Ishikawa (cell line): ENCODE measurements at regions not wholly inside any gene's neighbourhood (a gene's known extent, or its start where the extent isn't known, plus 50 kb on each side); places are given as distances from the start of the nearest gene placed in this dataset.

Source experiments
- CEBPB ChIP-seq: IDR thresholded peaks from 2 replicates; pipeline ENCODE4 v1.6.1; 2012
- CREB1 ChIP-seq: IDR thresholded peaks from 2 replicates; pipeline ENCODE4 v1.6.1; 2012; ENCODE audit warnings: low read depth
- EGR1 ChIP-seq: IDR thresholded peaks from 2 replicates; pipeline ENCODE4 v1.6.1; 2012
- EP300 ChIP-seq: IDR thresholded peaks from 2 replicates; pipeline ENCODE4 v1.6.1; 2012; ENCODE audit warnings: borderline replicate concordance
- FOXM1 ChIP-seq: IDR thresholded peaks from 2 replicates; pipeline ENCODE4 v1.6.1; 2012; ENCODE audit warnings: low read depth, borderline replicate concordance
- MAX ChIP-seq: IDR thresholded peaks from 2 replicates; pipeline ENCODE4 v1.6.1; 2012
- NFIC ChIP-seq: IDR thresholded peaks from 2 replicates; pipeline ENCODE4 v1.6.1; 2012
- RAD21 ChIP-seq: IDR thresholded peaks from 2 replicates; pipeline ENCODE4 v1.6.1; 2012; ENCODE audit warnings: low read depth
- TAF1 ChIP-seq: IDR thresholded peaks from 2 replicates; pipeline ENCODE4 v1.6.1; 2012; ENCODE audit warnings: low read depth, mild to moderate bottlenecking
- TCF12 ChIP-seq: IDR thresholded peaks from 2 replicates; pipeline ENCODE4 v1.6.1; 2012; ENCODE audit warnings: low read depth
- TEAD4 ChIP-seq: IDR thresholded peaks from 2 replicates; pipeline ENCODE4 v1.6.1; 2012
- YY1 ChIP-seq: IDR thresholded peaks from 2 replicates; pipeline ENCODE4 v1.6.1; 2012; ENCODE audit warnings: low read depth
- ZBTB7A ChIP-seq: IDR thresholded peaks from 2 replicates; pipeline ENCODE4 v1.6.1; 2012; ENCODE audit warnings: low read depth
- TF ChIP-seq, protein P1 (sequence below): IDR thresholded peaks from 2 replicates; pipeline ENCODE4 v1.6.1; 2012
- TF ChIP-seq, protein P2 (sequence below): IDR thresholded peaks from 2 replicates; pipeline ENCODE4 v1.6.1; 2012; ENCODE audit warnings: low read depth, mild to moderate bottlenecking

DNA sequence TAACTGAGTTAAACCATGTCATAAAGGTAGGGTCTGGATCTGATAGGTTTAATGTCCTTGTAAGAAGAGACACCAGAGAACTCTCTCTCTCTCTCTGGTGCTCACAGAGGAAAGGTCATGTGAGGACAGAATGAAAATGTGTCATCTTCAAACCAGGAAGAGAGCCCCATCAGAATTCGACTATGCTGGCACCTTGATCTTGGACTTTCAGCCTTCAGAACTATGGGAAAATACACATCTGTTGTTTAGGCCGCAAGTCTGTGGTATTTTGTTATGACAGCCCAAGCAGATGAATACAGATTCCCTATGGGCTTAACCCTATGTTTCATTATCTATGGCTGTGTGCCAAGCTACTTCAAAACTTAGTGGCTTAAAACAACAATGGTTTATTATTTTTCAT, 105.5 kb upstream of the DDIT4L start:
- TF ChIP-seq ZBTB7A (no peak), FOXM1 (no peak), NFIC (no peak), EGR1 (no peak), TAF1 (no peak)

DNA sequence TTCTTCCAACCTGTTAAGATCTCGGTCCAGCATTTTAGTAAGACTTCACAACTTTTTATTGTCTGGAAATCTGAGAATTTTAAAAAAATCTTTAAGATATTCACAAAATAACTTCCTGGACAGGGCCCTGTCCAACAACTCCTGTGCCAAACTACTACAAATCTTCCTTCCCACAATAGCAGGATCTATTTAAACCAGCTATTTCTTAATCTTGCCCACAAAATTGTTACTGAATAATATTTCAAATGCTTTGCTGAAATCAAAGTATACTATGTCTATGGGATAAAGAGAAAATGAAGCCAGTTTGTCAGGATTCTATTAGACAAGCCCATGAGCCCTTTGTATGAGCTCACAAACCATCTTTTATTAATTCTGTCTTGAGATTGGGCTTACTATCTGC, 104.1 kb upstream of the DDIT4L start:
- TF ChIP-seq FOXM1 = no peak
- no peak for TF ChIP-seq RAD21
- no peak for TF ChIP-seq MAX
- TF ChIP-seq CREB1 = no peak
- TF ChIP-seq EP300 = no peak
- no peak for TF ChIP-seq NFIC
- TF ChIP-seq YY1 = no peak

- TF ChIP-seq, protein P1, sequence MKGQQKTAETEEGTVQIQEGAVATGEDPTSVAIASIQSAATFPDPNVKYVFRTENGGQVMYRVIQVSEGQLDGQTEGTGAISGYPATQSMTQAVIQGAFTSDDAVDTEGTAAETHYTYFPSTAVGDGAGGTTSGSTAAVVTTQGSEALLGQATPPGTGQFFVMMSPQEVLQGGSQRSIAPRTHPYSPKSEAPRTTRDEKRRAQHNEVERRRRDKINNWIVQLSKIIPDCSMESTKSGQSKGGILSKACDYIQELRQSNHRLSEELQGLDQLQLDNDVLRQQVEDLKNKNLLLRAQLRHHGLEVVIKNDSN = no peak
- no peak for TF ChIP-seq YY1
- no peak for TF ChIP-seq FOXM1
- TF ChIP-seq NFIC = no peak
- TF ChIP-seq MAX = no peak
- TF ChIP-seq CEBPB = no peak
- TF ChIP-seq, protein P2, sequence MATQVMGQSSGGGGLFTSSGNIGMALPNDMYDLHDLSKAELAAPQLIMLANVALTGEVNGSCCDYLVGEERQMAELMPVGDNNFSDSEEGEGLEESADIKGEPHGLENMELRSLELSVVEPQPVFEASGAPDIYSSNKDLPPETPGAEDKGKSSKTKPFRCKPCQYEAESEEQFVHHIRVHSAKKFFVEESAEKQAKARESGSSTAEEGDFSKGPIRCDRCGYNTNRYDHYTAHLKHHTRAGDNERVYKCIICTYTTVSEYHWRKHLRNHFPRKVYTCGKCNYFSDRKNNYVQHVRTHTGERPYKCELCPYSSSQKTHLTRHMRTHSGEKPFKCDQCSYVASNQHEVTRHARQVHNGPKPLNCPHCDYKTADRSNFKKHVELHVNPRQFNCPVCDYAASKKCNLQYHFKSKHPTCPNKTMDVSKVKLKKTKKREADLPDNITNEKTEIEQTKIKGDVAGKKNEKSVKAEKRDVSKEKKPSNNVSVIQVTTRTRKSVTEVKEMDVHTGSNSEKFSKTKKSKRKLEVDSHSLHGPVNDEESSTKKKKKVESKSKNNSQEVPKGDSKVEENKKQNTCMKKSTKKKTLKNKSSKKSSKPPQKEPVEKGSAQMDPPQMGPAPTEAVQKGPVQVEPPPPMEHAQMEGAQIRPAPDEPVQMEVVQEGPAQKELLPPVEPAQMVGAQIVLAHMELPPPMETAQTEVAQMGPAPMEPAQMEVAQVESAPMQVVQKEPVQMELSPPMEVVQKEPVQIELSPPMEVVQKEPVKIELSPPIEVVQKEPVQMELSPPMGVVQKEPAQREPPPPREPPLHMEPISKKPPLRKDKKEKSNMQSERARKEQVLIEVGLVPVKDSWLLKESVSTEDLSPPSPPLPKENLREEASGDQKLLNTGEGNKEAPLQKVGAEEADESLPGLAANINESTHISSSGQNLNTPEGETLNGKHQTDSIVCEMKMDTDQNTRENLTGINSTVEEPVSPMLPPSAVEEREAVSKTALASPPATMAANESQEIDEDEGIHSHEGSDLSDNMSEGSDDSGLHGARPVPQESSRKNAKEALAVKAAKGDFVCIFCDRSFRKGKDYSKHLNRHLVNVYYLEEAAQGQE = no peak
- no peak for TF ChIP-seq CREB1
- TF ChIP-seq TEAD4 = no peak
- no peak for TF ChIP-seq EP300
- no peak for TF ChIP-seq EGR1
- no peak for TF ChIP-seq TCF12
- TF ChIP-seq TAF1 = no peak
- TF ChIP-seq RAD21 = no peak
- TF ChIP-seq ZBTB7A = no peak
Observed at GRCh38 chr4:100290585-100290984, 100.3 kb upstream of the DDIT4L start.

- TF ChIP-seq TEAD4 = no peak
- no peak for TF ChIP-seq EP300
- TF ChIP-seq RAD21 = no peak
- no peak for TF ChIP-seq TAF1
- no peak for TF ChIP-seq TCF12
- TF ChIP-seq CREB1 = no peak
- no peak for TF ChIP-seq ZBTB7A
- no peak for TF ChIP-seq MAX
- TF ChIP-seq CEBPB = no peak
- no peak for TF ChIP-seq YY1
- no peak for TF ChIP-seq EGR1
- TF ChIP-seq, protein P1 = no peak
Observed at GRCh38 chr4:100289946-100290345, 99.7 kb upstream of the DDIT4L start.

DNA sequence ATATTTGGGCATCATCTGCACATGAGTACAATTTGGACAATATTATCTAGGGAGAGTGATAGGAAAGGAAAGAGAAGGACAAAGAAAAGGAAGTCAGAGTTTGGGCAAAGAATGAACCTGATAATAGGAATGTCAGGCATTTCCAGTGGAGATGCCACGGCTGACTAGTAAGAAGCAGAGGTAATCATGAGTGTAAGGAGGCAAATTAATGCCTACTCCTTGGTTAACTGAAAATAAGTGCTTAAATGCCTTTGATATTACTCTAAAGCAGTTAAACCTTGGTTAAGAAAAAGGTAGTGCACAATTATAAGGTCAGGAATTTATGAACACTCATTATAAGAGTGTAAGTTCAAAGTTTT, 99.2 kb upstream of the DDIT4L start:
- no peak for TF ChIP-seq RAD21
- TF ChIP-seq EGR1 = no peak
- no peak for TF ChIP-seq ZBTB7A
- TF ChIP-seq, protein P2 = no peak
- no peak for TF ChIP-seq CREB1
- TF ChIP-seq TEAD4 = no peak
- no peak for TF ChIP-seq MAX
- no peak for TF ChIP-seq CEBPB
- no peak for TF ChIP-seq TCF12
- TF ChIP-seq FOXM1 = no peak
- no peak for TF ChIP-seq NFIC

DNA sequence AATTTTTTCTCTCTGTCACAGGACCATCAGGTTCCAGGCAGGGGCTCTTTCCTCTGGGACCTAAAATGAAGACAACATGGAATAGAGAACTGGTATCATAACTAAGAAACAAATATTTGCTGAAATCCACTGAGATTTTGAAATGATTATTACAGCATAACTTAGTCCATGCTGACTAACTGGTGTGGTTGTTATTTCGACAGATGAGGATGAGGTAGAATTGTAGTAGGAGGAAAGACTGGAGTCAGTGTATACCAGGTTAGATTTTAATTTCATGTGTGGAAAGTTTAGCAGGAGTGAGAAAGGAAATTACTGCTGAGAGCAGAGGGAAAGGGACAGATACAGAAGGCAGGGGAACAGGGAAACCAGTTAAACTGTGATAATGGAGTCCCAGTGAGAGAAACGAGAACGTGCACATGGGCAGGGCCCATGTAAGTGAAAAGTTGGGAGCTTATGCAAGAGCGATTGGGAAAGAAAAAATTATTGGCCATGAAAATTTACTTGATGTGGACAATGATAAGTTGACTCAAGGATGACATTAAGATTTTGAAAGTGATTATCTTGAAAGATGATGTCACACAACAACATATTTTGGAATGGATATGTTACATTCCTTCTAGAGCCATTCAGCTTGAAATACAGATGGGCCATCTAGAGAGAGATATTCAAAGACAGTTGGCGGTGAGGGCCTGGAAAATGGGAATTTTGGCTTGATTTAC, 98.7 kb upstream of the DDIT4L start:
- TF ChIP-seq NFIC = no peak
- TF ChIP-seq, protein P2 = no peak
- no peak for TF ChIP-seq CREB1
